ENCODE measurements at regions not wholly inside any gene's neighbourhood (a gene's known extent, or its start where the extent isn't known, plus 50 kb on each side); places are given as distances from the start of the nearest gene placed in this dataset.

- DNase-seq (ENCODE audit: low read depth) = peak; percentile 30
- no peak overlapping the region for H3K4me3 ChIP-seq (ENCODE audit: low read length)
- TF ChIP-seq, protein P1, sequence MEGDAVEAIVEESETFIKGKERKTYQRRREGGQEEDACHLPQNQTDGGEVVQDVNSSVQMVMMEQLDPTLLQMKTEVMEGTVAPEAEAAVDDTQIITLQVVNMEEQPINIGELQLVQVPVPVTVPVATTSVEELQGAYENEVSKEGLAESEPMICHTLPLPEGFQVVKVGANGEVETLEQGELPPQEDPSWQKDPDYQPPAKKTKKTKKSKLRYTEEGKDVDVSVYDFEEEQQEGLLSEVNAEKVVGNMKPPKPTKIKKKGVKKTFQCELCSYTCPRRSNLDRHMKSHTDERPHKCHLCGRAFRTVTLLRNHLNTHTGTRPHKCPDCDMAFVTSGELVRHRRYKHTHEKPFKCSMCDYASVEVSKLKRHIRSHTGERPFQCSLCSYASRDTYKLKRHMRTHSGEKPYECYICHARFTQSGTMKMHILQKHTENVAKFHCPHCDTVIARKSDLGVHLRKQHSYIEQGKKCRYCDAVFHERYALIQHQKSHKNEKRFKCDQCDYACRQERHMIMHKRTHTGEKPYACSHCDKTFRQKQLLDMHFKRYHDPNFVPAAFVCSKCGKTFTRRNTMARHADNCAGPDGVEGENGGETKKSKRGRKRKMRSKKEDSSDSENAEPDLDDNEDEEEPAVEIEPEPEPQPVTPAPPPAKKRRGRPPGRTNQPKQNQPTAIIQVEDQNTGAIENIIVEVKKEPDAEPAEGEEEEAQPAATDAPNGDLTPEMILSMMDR (IDR thresholded peaks at IDR 0.05; ENCODE audit: insufficient read depth, low read depth, low read length, missing control alignments) = no peak
These were observed 107.4 kb upstream of the TAB2 start for GRCh38 chr6:149209871-149210775.

- no peak overlapping the region for H3K4me3 ChIP-seq (ENCODE audit: low read length)
- peak; percentile 13 for DNase-seq (ENCODE audit: low read depth)
These were observed 106.4 kb upstream of the TAB2 start for GRCh38 chr6:149211046-149211571.

DNA sequence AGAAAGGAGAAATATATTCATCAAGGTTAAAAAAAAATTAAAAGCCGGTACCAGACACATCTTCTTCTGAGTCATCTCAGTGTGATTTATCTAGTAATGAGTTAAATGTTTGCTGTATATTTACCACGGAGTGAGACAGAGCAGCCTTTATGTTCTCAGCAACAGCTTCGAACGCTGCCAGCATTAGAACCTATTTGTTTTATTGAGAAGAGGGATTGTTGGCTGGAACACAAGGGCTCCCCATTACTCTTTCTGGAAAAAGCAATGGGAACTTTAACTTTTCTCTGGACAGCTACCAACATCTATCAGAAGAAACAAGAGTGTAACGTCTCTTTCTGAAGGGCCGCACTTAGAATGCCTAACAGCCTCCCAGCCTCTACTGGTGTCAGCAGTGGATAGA, 105.3 kb upstream of the TAB2 start:
- DNase-seq (ENCODE audit: low read depth) = no peak
- TF ChIP-seq, protein P1 (IDR thresholded peaks at IDR 0.05; ENCODE audit: insufficient read depth, low read depth, low read length, missing control alignments) = no peak
- H3K4me3 ChIP-seq (ENCODE audit: low read length) = no peak overlapping the region

More at GRCh38 chr6:149211046-149211571, 106.4 kb upstream of the TAB2 start:
- TF ChIP-seq, protein P1 (IDR thresholded peaks at IDR 0.05; ENCODE audit: insufficient read depth, low read depth, low read length, missing control alignments) = no peak

DNA sequence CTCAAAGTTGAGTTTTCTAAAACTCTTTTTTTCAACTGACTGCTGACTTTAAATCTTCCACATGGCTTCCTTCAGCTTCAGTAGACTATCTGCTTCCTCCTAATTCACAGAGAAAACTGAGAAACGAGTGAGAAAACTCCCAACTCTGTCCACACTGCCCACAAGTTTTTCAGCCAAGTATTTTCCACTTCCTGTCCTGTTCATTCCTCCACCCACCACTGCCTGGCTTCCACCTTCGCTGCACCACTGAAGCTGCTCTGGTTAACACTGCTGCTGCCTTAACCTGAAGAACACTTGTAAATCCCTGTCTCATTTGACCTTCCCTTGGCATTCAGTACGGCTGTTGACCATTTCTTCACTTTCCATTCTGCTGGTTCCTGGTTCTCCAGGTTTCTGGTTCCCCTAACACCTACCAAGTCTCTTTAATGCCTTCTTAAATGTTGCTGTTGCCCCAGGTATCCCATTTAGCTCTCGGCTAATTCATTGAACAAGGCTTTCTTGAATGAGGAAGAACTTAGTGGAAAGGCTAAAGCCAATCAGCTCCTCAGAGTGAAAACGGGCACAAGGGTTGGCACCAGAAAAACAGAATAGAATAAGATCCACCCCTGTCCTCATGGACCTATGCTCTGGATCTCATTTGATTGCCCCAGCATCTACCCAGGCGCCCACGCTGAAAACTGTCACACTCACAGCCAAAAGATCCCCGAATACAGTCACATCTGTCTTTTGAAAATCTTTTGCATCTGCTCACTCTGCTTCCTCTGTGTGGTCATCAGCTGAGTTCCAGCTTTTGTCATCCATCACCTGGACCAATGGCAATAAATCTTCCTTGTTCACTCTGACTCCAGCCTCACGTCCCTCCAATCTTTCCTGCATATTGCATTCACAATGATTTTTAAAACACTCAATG, 104.4 kb upstream of the TAB2 start:
- DNase-seq (ENCODE audit: low read depth) = no peak
- no peak overlapping the region for H3K4me3 ChIP-seq (ENCODE audit: low read length)
- TF ChIP-seq, protein P1 (IDR thresholded peaks at IDR 0.05; ENCODE audit: insufficient read depth, low read depth, low read length, missing control alignments) = no peak

GRCh38 chr6:149213829-149214228, 103.7 kb upstream of the TAB2 start:
- no peak overlapping the region for H3K4me3 ChIP-seq (ENCODE audit: low read length)
- peak; percentile 21 for DNase-seq (ENCODE audit: low read depth)
- TF ChIP-seq, protein P1 (IDR thresholded peaks at IDR 0.05; ENCODE audit: insufficient read depth, low read depth, low read length, missing control alignments) = no peak

DNA sequence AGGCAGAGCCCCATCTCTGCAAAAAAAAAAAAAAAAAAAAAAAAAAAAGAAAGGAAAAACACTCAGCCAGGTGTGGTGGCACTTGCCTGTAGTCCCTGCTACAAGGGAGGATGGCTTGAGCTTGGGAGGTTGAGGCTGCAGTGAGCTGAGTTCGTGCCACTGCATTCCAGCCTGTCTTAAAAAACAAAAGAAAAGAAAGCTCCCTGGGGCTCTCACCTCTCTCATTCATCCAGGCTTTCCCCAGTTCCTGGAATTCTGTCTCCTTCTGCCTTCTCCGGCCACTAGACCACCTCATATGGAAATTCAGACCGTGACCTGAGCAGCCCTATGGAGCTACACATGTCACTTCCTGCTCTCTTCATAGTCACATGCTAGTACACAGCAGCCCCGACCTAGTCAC, 101.1 kb upstream of the TAB2 start:
- TF ChIP-seq, protein P1 (IDR thresholded peaks at IDR 0.05; ENCODE audit: insufficient read depth, low read depth, low read length, missing control alignments) = no peak
- DNase-seq (ENCODE audit: low read depth) = no peak
- H3K4me3 ChIP-seq (ENCODE audit: low read length) = no peak overlapping the region
